HG02885 (cell line): ENCODE measurements at regions not wholly inside any gene's neighbourhood (a gene's known extent, or its start where the extent isn't known, plus 50 kb on each side); places are given as distances from the start of the nearest gene placed in this dataset.
A peak's percentile ranks its signal among the peaks of the same experiment; 100 is the strongest.

ENCODE experiments used
- ATAC-seq: cut with Tn5 transposase; IDR thresholded peaks from one replicate; pipeline ENCODE4 v1.9.1; 2021; ENCODE audit warnings: mild to moderate bottlenecking; ENCODE audit not compliant: unreplicated experiment, poor library complexity

DNA sequence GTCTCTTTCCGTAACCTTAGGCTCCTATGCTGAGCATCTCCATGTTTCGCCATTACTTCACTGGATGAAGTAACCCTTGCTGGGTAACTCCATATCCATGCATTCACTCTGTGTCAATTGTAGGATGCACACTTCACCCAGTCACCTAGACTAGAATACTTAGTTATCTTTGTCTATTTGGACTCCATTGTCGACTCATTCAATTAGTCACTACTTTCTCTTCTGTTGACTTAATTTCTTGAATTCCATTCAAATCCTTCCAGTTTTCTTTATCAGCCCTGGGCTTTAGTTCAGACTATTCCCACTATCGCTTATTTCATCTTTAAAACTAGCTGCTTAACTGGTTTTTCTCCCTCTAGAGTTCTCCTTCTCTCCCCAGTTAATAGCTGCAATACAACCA is 111.3 kb upstream of the TNS3 start:
- no peak for ATAC-seq

DNA sequence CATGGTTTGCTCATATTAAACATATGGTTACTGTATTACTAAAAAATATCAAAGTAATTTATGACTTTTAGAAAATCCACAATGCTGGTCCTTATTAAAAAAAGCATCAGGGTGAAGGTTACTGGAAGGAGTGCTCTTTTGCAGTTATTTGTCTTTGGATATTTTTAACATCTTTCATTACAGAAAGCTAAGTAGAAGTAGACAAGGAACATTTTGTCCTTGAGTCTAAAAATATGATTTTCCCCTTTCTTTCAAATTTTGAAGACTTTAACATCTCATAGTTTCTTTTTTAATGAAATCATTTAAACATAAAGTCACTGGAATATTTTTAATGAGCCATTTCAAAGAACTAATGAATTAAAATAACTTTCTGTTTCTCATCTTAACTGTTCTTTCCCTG is 110.1 kb upstream of the TNS3 start:
- no peak for ATAC-seq

DNA sequence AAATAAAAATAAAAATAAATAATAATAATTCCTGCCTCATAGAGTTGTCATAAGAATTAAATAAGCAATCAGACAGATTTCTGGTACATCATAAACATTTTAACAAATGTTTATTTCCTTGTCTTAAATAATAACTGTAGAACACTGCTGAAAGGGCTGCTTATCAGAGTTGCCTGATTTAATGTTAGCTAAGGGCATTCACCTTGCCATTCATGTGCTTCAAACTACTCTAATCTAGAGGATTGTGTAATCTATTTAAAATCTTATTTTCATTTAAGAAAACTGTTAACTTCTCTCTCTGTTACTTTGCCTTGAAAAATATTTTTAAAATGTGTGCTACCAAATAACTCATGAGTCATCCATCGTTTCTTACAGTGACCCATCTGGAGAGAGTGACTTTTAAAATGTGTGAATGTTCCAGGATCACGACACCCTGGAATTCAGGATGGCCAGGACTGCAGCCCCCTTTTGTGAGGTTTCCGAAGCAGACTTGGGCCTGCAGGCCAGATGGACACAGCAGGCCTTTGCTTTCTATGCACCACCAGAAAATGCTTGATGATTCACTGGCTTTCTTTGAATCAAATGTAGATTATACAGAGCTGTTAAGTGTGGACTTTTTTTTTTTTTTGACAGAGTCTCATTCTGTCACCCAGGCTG is 109.1 kb upstream of the TNS3 start:
- ATAC-seq, result no peak

DNA sequence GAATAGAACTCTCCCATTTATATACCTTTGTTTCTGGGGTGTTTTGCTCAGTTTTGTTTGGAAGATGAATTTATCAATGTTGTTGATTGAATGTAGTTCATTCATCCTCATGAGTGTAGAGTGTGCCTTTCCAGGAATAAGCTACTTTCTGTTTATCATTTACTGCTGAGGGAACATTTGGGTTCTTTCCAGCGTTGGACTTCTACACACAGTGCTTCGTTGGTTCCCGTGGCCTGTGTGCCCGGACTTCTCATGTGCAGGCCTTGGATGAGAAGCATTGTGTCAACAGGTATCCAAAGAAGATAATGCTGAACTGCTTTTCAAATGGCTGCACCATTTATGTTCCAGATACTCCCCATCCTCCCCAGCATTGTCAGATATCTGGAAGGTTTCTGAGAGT is 107.6 kb upstream of the TNS3 start:
- no peak for ATAC-seq

DNA sequence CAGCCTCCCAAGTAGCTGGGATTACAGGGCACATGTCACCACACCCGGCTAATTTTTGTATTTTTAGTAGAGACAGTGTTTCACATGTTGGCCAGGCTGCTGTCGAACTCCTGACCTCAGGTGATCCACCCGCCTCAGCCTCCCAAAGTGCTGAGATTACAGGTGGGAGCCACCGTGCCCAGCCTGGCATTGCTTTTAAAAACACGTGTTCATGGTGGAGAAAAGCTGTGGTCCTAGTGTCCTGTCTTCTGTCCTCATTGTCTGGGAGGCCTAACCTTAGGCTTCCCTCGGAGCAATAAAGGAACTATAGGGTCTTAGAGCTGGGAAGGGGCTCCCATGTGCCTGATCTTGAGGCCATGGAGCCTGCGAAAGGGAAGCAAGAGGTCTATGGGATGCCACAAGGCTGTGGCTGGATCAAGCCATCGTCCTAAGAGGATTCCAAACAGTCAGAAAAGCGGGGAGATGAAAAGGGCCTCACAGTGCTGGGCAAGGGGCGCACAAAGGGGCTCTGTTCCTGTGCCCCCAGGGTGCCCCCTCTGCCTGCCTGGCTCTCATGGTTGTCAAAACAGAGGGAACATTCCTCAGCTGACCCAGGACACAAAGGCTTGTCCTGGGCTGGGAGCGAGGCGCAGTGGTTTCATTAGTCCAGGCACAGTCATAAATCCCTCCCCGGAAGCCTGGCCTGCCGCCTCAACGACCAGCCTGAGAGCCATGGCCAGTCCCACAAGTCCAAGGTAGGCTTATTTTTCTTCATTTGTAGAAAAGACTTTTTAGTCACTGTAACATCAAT is 106.6 kb upstream of the TNS3 start:
- no peak for ATAC-seq

DNA sequence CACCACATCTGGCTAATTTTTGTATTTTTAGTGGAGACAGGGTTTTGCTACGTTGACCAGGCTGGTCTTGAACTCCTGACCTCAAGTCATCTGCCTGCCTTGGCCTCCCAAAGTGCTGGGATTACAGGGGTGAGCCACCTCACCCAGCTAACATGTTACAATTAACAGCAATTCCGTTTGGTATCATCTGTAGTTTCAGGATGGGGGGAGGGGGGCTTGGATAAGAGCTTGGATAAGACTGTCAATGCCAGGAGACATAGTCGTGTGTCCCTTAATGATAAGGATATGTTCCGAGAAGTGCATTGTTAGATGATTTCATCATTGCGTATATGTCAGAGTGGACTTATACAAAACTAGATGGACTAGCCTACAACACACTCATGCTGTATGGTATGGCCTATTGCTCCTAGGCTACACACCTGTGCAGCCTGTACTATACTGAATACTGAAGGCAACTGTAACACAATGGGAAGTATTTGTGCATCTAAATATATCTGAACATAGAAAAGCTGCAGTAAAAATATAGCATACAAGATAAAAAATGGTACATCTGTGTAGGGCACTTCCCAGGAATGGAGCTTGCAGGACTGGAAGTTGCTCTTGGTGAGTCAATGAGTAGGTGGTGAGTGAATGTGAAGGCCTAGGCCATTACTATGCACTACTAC is 103.9 kb upstream of the TNS3 start:
- no peak for ATAC-seq

DNA sequence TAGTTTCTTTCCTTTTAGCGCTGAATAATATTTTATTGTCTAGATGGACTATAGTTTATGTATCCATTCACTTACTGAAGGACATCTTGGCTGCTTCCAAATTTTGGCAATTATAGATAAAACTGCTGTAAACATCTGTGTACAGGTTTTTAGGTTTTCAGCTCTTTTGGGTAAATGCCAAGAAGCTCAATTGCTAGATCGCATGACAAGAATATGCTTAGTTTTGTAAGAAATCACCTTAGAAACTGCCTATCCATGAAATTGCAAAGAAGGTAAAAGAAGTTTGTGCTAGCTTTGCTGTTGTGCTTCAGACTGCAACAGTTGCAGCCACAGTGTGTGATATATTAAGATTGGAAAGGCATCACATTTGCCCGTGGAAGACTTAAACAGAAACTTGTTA is 103.2 kb upstream of the TNS3 start:
- ATAC-seq, result no peak

DNA sequence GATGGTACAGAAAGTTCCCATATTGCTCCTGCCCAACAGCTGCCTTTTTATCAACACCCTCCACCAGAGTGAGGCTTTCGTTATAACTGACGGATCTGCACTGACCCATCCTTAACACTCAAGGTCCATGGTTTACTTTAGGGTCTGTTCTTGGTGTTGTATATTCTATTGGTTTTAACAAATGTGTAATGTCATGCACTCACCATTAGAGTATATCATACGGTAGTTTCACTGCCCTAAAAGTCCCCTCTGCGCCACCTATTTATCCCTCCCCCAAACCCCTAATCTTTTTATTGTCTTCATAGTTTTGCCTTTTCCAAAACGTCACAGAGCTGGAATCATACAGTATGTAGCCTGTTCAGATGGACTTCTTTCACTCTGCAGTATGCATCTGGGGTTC is 102.8 kb upstream of the TNS3 start:
- no peak for ATAC-seq

DNA sequence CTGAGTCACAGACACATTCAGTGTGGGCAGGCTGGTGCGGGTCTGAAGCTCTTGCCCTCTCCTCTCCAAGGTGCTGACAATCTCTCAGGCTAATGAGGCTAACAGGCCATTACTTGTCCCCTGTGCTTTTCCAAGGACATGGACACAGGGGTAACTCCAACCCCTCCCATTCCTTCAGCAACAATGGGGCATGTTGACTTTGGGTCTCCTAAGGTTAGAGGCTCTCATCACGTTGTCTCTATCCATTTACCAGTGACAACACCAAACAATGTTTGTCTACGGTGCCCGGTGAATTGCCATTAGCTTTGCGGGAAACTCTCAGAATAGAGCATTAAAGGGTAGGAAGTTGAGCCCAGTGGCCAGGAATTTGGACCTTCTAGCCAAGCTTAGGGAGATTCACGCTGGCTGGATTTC is 101.6 kb upstream of the TNS3 start:
- no peak for ATAC-seq

DNA sequence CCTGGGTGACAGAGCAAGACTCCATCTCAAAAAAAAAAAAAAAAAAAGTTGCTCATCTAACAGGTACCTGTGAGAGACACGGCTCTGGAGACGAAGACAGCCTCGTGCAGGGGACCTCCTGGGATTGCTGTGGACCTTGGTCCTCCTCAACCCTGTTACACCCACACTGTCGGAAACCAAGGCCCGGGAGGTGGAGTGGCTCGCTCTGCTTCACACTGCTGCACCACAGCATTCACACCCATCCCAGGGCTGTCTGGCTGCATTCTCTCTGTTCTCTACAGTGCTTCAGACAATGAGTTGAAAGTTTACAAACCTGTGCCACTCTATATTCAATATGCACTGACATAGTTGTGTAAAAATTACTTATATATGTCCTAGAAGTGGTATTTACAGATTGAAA is 101.0 kb upstream of the TNS3 start:
- ATAC-seq, result no peak

DNA sequence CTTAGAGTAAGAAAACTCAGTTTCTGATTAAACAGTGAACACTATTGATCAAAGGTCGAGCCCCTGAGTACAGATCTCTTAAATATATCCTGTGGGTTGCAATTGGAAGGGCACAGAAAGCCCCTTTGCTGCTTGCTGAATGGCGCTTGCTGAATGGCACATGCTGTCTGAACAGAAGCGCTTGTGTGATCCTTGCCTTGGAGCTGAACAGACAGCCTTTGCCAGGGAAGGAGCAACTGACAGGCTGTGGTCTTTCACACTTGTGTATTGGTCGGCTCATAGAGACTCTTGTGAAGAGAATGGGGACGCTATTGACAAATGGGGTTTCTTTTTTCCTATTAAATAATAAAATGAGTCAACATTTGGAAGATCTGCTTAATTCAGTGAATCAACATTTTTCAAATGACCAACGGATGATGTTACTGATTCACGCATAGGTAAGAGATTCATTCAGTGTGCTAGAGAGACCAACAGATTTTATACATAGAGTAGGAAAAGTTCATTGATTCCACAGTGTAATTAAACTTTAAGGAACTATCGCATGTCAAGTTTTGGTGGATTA is 99.4 kb upstream of the TNS3 start:
- ATAC-seq, result no peak

DNA sequence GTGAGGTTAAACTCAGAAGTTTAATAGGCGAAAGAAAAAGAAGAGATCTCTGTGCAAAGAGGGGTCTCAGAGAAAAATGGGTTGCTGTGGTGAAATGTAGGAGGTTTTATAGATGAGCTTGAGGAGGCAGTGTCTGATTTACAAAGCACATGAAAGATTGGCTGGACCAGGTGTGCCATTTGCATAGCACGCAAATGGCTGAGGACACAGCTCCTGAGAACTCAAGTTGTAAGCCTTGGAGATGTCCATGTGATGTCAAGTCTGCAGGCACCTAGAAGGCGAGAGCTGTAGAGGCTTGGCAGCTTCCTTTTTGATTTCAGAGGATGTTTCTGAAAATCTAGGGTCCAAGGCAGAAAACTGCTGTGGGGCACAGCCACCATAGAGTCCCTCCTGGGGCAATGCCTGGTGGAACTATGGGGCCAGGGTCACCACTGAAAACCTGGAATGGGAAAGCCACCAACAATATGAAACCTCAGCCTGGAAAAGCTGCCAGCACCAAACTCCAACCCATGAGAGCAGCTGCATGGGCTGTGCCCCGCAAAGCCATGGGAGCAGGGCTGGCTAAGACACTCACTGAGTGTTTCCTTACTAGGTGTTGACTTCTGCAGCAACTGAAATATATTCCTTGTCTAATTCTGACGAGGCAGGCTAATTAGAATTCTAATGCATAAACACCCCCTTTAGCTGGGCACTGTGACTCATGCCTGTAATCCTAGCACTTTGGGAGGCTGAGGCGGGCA is 96.9 kb upstream of the TNS3 start:
- ATAC-seq, result no peak

DNA sequence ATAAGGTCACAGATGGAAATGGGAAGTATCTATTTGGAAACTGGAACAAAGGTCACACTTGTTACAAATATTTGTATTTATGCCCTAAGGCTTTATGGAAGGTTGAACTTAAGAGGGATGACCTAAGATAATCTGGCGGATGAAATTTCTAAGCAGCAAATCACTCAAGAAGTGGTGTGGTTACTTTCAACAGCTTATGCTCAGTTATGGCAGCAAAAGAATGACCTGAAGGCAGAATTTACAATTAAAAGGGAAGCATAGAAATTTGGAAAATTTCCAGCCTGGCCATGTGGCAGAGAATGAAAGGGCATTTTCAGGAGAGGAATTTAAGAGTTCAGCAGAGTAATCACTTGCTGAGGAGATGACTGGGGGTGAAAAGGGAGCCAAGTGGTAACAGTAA is 95.8 kb upstream of the TNS3 start:
- ATAC-seq, result no peak

DNA sequence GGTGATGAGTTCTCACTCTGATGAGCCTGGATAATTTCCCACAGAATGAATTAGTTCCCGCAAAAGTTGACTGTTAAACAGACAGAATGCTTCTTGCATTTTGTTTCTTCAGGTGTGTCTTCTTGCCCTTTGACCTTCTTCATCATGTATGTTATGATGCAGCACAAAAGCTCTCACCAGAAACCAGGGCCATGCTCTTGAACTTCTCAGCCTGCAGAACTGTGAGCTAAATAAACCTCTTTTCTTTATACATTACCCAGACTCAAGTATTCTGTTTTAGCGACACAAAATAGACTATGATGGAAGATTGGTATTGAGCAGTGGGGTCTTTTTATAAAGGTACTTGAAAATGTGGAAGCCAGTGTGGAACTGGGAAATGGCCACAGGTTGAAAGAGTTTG is 95.2 kb upstream of the TNS3 start:
- ATAC-seq, result no peak

DNA sequence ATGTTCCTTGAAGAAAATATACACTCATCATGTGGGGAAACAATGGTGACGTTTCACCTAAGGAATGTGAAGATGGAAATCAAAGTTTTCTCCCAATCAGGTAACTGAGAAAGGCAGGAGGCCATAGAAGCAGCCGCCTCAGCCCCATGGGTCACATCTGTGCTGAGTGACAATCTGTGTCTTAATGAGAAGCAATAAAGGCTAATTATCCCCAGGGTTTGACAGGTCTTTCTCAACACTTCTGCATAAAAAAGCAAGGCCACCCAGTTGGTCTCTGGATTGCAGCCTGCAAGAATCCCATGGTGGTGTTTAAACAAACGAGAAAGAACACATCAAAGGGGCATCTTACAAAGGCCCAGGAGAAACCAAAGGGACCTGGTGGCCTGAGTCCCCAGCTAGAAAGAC is 91.1 kb upstream of the TNS3 start:
- ATAC-seq, result no peak

DNA sequence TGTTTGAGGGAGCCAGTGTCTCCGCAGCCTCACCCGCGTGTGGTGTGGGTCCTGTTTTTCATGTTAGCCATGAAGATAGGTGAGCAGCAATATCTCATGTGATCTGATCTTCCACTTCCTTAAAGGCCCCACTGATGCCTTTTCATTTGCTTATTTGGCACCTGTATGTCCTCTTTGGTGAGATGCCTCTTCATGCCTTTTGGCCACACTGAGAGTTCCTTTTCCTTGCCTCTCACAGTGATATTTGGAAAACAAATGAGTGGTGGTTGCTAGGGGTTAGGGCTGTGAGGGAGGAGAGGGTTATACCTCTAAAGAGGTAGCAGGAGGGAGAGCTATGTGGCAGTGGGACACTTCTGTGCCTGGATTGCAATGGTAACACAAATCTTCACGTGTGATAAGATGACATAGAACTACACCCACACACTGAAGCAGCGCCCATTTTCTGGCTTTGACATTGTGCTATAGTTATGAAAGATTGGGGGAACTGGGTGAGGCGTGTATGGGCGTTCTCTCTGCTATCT is 90.4 kb upstream of the TNS3 start:
- no peak for ATAC-seq

DNA sequence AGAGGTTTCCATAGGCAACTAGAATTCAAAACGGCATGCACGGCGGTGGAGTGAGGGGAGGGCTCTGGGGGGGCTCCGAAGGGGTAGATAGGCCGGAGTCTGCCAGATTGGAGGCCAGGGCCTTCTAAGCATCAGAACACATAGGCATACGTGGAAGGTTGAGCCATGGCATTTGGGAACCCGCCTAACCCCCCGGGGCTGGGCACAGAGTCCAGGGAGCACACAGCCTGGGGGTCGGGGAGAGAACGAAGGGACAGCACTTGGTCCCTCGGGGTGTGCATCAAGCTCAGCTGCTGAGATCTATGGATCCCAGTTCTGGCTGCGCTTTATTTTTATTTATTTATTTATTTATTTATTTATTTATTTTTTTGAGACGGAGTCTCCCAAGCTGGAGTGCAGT is 89.4 kb upstream of the TNS3 start:
- ATAC-seq, result no peak

DNA sequence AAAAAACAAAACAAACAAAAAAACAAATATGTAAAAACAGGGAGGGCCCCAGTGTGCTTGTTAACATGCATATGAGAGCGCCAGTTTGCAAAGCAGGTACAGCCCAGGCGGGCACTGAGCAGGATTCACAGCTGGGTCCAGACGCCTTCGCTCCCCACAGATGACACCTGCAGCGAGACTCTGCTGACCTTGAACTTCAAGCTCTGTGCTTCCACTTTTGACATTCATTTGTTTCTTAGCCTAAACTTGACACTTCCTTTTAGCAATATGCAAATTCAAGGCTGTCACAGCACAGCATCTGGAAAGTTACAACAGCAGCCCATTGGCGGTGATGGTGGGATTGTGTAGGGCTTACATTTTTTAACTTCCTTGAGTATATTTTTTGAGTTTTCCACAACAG is 88.8 kb upstream of the TNS3 start:
- ATAC-seq, result peak; percentile 77

DNA sequence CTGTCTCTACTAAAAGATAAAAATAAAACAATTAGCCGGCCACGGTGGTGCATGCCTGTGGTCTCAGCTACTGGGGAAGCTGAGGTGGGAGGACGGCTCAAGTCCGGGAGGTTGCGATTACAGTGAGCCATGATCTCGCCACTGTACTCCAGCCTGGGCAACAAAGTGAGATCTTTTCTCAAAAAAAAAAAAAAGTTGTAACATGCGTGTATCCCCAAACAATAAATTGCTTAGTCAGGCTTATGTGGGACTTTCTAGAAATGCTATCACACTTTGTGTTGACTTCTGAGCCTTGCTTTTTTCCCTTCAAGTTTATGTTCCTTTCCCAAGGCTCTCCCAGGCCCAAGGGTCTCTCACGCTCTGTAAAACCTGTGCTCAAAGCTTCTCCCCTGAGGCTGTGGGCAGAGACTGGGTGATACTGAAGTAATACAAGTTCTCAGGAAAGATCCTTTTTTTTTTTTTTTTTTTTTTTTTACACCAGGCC is 88.0 kb upstream of the TNS3 start:
- ATAC-seq, result no peak

DNA sequence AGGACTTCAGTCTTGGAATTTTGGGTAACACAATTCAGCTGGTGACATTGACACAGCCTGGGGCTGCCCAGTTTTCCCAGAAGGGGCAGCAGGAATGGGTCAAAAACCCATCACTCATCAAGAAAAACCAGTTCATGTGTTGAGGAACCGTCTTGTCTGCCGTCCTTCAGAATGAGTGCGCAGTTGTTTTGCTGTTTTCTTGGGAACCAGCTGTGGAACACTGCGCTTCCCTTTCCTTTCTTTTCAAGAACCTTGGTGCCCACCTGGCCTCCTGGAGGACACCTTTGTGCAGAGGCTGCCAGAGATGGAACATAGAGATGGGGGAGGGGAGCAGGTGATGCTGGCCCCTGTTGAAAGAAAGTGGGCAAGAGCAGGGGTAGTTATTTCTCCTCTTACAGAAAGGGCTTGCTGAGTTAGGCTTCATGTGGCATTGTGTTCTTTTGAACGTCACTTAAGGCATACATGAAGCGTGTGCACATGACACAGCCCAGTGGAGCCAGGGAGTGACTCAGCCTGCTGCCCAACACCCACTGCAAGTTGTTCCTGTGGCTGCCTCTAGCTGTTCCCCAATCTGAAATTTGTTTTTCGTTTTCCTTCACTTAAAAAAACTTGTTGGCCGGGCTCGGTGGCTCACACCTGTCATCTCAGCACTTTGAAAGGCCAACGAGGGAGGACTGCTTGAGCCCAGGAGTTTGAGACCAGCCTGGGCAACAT is 87.4 kb upstream of the TNS3 start:
- ATAC-seq, result peak; percentile 82
